Loucy (cell line): ENCODE measurements at regions not wholly inside any gene's neighbourhood (a gene's known extent, or its start where the extent isn't known, plus 50 kb on each side); places are given as distances from the start of the nearest gene placed in this dataset.
"Not testable (repeated sequence)": the region's sequence is repeated elsewhere in the genome, so short reads cannot be mapped to it uniquely, and the experiment has no call there.

Experiments used
- H2AFZ ChIP-seq: fragments of 200-600 bp; sonication (generic); 2 replicates; pipeline ENCODE4 v1.6.0; 2016; ENCODE audit warnings: antibody characterized with exemption, mild to moderate bottlenecking, low read length, moderate library complexity
- H3F3A ChIP-seq: fragments of 200-600 bp; 2 replicates; pipeline ENCODE4 v1.6.0; 2016; ENCODE audit warnings: antibody characterized with exemption, low read depth, mild to moderate bottlenecking
- H3K27me3 ChIP-seq: fragments of 200-600 bp; sonication (generic); 2 replicates; pipeline ENCODE4 v1.6.1; 2014; ENCODE audit warnings: low read length, mild to moderate bottlenecking; ENCODE audit not compliant: insufficient read depth, poor library complexity, severe bottlenecking
- H3K36me3 ChIP-seq: fragments of 200-600 bp; sonication (generic); 2 replicates; pipeline ENCODE4 v1.6.1; 2016; ENCODE audit warnings: low read length; ENCODE audit not compliant: insufficient read depth
- H3K4me1 ChIP-seq: fragments of 200-600 bp; sonication (generic); 2 replicates; pipeline ENCODE4 v1.5.1; 2014; ENCODE audit warnings: low read length, mild to moderate bottlenecking; ENCODE audit not compliant: insufficient read depth, poor library complexity, severe bottlenecking
- H3K4me2 ChIP-seq: fragments of 200-600 bp; sonication (generic); 2 replicates; pipeline ENCODE4 v1.6.0; 2014; ENCODE audit warnings: antibody characterized with exemption, low read length, low read depth, mild to moderate bottlenecking; ENCODE audit not compliant: poor library complexity, severe bottlenecking
- H3K4me3 ChIP-seq: fragments of 200-600 bp; sonication (generic); 2 replicates; pipeline ENCODE4 v1.5.1; 2014; ENCODE audit warnings: low read length, mild to moderate bottlenecking, mixed read lengths; ENCODE audit not compliant: poor library complexity, severe bottlenecking
- H3K79me2 ChIP-seq: fragments of 200-600 bp; sonication (generic); 2 replicates; pipeline ENCODE4 v1.6.1; 2014; ENCODE audit warnings: low read length; ENCODE audit not compliant: insufficient read depth
- H3K9ac ChIP-seq: fragments of 200-600 bp; sonication (generic); 2 replicates; pipeline ENCODE4 v1.6.0; 2014; ENCODE audit warnings: mild to moderate bottlenecking, low read depth, low read length, moderate library complexity; ENCODE audit not compliant: poor library complexity, severe bottlenecking
- H3K9me2 ChIP-seq: fragments of 200-600 bp; sonication (generic); replicated peaks from 2 replicates; pipeline ENCODE4 v1.6.1; 2016; ENCODE audit warnings: low read depth, low read length, mixed read lengths
- H3K9me3 ChIP-seq: fragments of 200-600 bp; sonication (generic); 2 replicates; pipeline ENCODE4 v1.6.1; 2014; ENCODE audit warnings: mild to moderate bottlenecking, antibody characterized with exemption, low read length, low read depth; ENCODE audit not compliant: insufficient read depth
- H4K20me1 ChIP-seq: fragments of 200-600 bp; sonication (generic); 2 replicates; pipeline ENCODE4 v1.6.0; 2014; ENCODE audit warnings: antibody characterized with exemption, low read length, mild to moderate bottlenecking; ENCODE audit not compliant: insufficient read depth, poor library complexity, severe bottlenecking
- EZH2phosphoT487 ChIP-seq: fragments of 200-600 bp; IDR thresholded peaks from 2 replicates; pipeline ENCODE4 v1.6.1; 2018; ENCODE audit warnings: antibody characterized with exemption, mild to moderate bottlenecking, moderate library complexity, borderline replicate concordance
- TF ChIP-seq, protein P1 (sequence below): fragments of 200-600 bp; sonication (generic); conservative IDR thresholded peaks from 2 replicates; pipeline ENCODE4 v1.5.1; 2014; ENCODE audit warnings: mild to moderate bottlenecking, antibody characterized with exemption, low read length

DNA sequence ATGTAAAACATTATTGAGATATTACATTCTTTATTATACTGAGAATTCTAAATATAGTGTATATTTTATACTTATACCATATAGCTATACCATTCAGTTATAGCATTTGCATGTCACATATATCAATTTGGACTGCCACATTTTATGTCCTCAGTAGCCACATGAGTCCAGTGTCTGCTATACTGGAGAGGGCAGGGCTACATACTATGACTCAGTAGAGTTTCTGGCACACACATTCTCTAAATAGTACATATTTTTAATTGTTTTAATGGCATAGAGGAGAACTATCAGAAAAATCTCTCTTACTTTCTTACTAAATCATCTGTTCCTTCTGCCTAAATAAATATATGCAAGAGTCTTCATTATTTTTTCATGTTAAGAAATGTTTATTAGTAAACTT lies 55.4 kb upstream of the COL5A2 start:
- Histone ChIP-seq H2AFZ (no peak overlapping the region), H3K9ac (no peak overlapping the region), H4K20me1 (no peaks in the 10 kb centered on the region), H3K4me2 (no peak overlapping the region), H3K9me3 (peaks cover 2% of the 10 kb centered on the region; the same call in 1 of the 2 replicates), H3K79me2 (no peaks in the 10 kb centered on the region), H3F3A (no peaks in the 10 kb centered on the region), H3K4me1 (no peaks in the 10 kb centered on the region), H3K9me2 (no peaks in the 10 kb centered on the region; the same call in 1 of the 2 replicates), H3K36me3 (no peaks in the 10 kb centered on the region), H3K27me3 (no peaks in the 10 kb centered on the region), H3K4me3 (no peak overlapping the region)
- TF ChIP-seq, protein P1, sequence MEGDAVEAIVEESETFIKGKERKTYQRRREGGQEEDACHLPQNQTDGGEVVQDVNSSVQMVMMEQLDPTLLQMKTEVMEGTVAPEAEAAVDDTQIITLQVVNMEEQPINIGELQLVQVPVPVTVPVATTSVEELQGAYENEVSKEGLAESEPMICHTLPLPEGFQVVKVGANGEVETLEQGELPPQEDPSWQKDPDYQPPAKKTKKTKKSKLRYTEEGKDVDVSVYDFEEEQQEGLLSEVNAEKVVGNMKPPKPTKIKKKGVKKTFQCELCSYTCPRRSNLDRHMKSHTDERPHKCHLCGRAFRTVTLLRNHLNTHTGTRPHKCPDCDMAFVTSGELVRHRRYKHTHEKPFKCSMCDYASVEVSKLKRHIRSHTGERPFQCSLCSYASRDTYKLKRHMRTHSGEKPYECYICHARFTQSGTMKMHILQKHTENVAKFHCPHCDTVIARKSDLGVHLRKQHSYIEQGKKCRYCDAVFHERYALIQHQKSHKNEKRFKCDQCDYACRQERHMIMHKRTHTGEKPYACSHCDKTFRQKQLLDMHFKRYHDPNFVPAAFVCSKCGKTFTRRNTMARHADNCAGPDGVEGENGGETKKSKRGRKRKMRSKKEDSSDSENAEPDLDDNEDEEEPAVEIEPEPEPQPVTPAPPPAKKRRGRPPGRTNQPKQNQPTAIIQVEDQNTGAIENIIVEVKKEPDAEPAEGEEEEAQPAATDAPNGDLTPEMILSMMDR = no peak
- TF ChIP-seq EZH2phosphoT487 = no peak

DNA sequence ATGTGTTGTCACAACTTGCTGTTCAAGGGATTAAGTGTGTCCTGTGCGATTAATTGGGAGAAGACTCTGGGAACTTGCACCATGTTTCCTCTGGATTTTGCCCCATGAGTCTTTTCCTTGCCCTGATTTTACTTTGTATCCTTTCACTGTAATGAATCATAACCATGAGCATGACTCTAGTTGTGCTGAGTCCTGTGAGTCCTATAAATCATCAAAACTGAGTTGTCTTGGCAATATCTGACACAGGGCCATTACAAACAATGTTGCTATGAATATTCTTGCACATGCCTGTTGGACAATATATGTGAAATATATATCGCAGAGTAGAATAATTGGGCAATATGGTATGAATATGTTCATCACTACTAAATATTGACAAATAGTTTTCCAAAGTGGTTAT lies 56.5 kb upstream of the COL5A2 start:
- no peaks in the 10 kb centered on the region for H3K4me1 ChIP-seq
- H3K4me3 ChIP-seq = no peak overlapping the region
- no peaks in the 10 kb centered on the region for H3F3A ChIP-seq
- no peak overlapping the region for H3K4me2 ChIP-seq
- H4K20me1 ChIP-seq = no peaks in the 10 kb centered on the region
- H3K79me2 ChIP-seq = no peaks in the 10 kb centered on the region
- no peak overlapping the region for H3K9ac ChIP-seq
- H3K9me2 ChIP-seq = no peaks in the 10 kb centered on the region; the same call in 1 of the 2 replicates
- no peaks in the 10 kb centered on the region for H3K27me3 ChIP-seq
- peaks cover 2% of the 10 kb centered on the region; the same call in 1 of the 2 replicates for H3K9me3 ChIP-seq
- H2AFZ ChIP-seq = no peak overlapping the region
- H3K36me3 ChIP-seq = no peaks in the 10 kb centered on the region
- TF ChIP-seq, protein P1 = no peak
- TF ChIP-seq EZH2phosphoT487 = no peak

DNA sequence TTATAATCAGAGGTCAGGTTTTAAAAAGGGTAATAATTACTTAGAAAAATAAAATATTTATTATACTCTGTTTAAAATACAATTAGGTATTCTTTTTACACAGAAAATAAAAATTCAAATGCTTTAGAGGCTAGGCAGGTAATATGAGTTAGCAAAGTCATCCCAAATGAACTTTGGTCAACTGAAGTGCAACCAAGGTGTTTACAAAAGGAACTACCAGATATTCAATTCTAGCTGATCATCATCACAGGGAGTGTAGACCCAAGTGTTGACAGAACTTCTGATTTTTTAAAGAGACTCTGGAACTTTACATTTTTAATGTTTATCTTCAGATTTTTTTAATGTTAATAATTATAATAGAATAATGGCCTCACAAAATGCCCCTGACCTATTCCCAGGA lies 59.3 kb upstream of the COL5A2 start:
- H3K9me2 ChIP-seq = no peaks in the 10 kb centered on the region; the same call in 1 of the 2 replicates
- H3K4me1 ChIP-seq = no peaks in the 10 kb centered on the region
- H3K36me3 ChIP-seq = no peaks in the 10 kb centered on the region
- no peaks in the 10 kb centered on the region for H3K27me3 ChIP-seq
- H2AFZ ChIP-seq = no peak overlapping the region
- H3F3A ChIP-seq = no peaks in the 10 kb centered on the region
- TF ChIP-seq, protein P1 = no peak
- TF ChIP-seq EZH2phosphoT487 = no peak
- no peaks in the 10 kb centered on the region for H4K20me1 ChIP-seq
- H3K4me3 ChIP-seq = no peak overlapping the region
- H3K9ac ChIP-seq = no peak overlapping the region
- H3K9me3 ChIP-seq = peaks cover 2% of the 10 kb centered on the region
- no peaks in the 10 kb centered on the region for H3K79me2 ChIP-seq
- H3K4me2 ChIP-seq = no peak overlapping the region

DNA sequence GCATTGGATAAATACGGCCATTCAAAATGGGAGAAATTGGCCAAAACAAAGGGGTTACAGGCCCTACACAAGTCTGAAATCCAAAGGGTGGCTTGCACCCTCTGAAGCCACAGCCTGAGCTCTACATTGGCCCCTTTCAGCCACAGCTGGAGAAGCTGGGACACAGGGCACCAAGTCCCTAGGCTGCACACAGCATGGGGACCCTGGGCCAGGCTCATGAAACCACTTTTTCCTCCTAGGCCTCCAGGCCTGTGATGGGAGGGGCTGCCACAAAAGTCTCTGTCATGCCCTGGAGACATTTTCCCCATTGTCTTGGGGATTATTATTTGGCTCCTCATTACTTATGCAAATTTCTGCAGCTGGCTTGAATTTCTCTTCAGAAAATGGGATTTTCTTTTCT lies 64.3 kb upstream of the COL5A2 start:
- H3F3A ChIP-seq, H2AFZ ChIP-seq, H3K4me1 ChIP-seq, H3K79me2 ChIP-seq, H3K36me3 ChIP-seq, H3K9me3 ChIP-seq, H4K20me1 ChIP-seq, H3K4me2 ChIP-seq, H3K9me2 ChIP-seq, H3K9ac ChIP-seq, H3K27me3 ChIP-seq, H3K4me3 ChIP-seq: not testable (repeated sequence)
